GM10266 (cell line): ENCODE measurements at regions not wholly inside any gene's neighbourhood (a gene's known extent, or its start where the extent isn't known, plus 50 kb on each side); places are given as distances from the start of the nearest gene placed in this dataset.

Experiments
- DNase-seq: peaks from one replicate; pipeline ENCODE4 v3.0.0; 2012; ENCODE audit errors: extremely low spot score
- CTCF ChIP-seq: IDR thresholded peaks from 2 replicates; pipeline ENCODE4 v1.5.1; 2012; ENCODE audit warnings: mild to moderate bottlenecking, low read depth; ENCODE audit not compliant: control insufficient read depth, insufficient read depth; ENCODE audit errors: missing control alignments

DNA sequence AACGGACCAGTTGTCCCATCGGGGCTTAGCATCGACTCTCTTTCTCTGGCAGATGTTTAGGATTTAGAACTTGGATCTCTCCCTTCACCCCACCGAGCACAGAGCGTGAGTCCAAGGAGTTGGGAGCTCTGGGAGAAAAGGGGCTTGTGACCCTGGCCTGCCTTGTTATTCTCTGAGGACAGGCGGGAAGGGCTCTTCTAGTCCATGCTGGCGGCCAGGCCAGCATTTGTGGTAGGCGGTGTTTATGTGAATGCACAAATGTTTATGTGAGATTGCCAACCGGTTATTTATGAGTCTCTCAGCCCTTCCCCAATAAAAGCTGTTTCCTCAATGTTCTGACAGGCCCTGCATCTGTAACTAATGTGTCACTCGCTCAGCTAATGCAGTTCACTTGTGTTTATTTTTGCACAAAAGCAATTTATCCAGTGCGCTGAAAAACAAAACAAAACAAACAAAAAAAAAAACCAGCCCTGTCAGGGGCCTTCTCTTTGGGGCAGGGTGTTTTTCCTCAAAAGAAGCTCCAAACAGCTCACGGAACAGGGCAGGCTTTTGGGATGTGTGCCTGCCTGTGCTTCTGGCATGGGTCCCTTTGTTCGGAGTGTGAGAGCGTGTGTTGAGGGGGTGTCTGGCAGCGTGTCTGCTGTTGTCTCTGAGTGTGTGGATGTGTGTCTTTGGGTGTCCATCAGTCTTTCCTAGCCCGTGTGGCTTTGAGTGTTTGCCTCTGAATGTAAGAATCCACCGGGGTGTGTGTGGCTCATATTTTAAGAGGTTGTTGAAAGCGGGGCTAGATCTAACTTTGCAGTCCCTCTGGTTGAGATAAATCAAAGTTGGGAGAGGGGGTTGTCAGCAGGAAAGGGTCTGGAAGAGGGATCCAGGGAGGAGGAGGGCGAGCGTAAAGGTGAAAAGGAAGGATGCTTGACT lies 52.8 kb upstream of the HAAO start:
- no peak for TF ChIP-seq CTCF
- no peak for DNase-seq

DNA sequence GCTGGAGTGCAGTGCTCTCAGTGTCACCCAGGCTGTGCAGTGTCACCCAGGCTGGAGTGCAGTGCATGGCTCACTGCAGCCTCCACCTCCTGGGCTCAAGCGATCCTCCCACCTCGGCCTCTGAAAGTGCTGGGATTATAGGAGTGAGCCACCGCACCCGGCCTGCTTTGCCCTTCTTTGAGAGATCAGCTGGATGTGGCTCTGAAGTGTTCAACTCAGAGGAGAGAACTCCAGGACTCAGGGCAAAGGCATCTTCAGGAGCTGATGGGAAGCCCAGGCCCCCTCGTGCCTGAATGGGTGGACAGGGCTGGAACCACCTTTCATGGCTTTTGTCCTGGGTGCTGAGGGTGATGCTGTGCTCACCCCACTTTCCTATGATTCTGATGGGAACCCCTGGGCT lies 52.0 kb upstream of the HAAO start:
- no peak for TF ChIP-seq CTCF

DNA sequence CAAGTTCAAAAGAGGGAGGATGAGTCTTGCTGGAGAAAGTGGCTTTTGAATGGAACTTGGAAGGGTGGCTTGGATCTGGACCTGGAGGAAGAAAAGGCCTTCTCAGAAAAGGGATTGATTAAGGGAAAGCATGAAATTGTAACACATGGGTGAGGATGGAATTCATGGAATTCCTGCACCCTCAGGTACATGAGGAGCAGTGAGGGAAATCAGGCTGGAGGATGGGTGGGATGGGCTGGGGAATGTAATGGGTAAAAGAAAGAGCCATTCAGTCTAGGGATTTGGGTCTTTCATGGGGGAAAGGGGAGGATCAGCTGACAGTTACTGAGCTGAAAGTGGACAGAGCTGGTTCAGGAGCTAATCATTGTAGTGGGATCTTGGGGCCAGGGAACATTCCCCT lies 51.2 kb upstream of the HAAO start:
- no peak for TF ChIP-seq CTCF
- DNase-seq = no peak

More for the DNA sequence above, 52.0 kb upstream of the HAAO start:
- no peak for DNase-seq

DNA sequence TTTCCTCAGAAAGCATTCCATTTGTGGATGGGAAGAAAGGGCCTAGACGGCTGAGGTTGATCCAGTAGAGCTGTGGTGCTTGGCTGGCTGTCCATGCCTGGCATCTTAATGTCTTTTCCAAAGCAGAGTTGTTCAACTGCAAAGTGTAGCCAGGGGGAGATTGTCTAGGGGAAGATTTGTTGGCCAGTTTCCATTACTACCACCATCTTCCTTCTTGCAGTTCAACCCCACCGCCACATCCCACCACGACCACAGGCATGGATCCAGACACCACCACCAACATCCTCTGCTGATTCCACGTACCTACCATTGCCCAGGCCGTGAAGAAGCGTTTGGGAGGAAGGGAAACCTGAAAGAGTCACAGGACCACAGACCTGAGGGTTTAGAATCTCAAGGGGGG lies 50.7 kb upstream of the HAAO start:
- no peak for DNase-seq
- TF ChIP-seq CTCF = no peak

GRCh38 chr2:42842466-42842865 lies 50.1 kb upstream of the HAAO start:
- no peak for DNase-seq
- TF ChIP-seq CTCF = no peak
